Hepatocyte (in vitro differentiated cells): ENCODE measurements at regions not wholly inside any gene's neighbourhood (a gene's known extent, or its start where the extent isn't known, plus 50 kb on each side); places are given as distances from the start of the nearest gene placed in this dataset.
"Not testable (repeated sequence)": the region's sequence is repeated elsewhere in the genome, so short reads cannot be mapped to it uniquely, and the experiment has no call there.

Source experiments
- EZH2 ChIP-seq: fragments of 200-600 bp; sonication (generic); IDR thresholded peaks from 2 replicates; pipeline ENCODE4 v1.6.1; 2016; ENCODE audit warnings: antibody characterized with exemption, mild to moderate bottlenecking, borderline replicate concordance
- TF ChIP-seq, protein P1 (sequence below): fragments of 200-600 bp; sonication (generic); IDR thresholded peaks from 2 replicates; pipeline ENCODE4 v1.5.1; 2016; ENCODE audit warnings: antibody characterized with exemption, mild to moderate bottlenecking; ENCODE audit not compliant: poor library complexity

DNA sequence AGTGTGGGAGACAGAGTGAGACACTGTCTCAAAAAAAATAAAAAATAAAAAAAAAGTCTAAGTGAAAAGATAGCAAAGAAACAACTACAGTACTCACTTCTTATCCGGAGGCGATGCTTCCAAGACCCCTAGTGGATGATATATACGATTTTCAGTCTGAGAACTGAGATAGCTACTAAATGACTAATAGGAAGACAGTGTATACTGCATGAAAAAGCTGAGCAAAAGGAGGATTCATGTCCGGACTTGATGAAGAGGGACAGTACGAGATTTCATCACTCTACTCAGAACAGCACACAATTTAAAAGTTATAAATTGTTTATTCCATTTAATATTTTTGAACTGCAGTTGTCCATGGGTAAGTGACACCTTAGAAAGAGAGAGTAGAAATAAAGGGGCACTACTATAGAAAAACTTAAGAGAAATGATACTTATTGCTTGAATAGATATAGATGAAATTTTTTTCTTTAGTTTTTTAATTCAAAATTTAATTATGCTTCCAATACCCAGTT is 190.7 kb downstream of the POTEB3 start:
- TF ChIP-seq, protein P1, sequence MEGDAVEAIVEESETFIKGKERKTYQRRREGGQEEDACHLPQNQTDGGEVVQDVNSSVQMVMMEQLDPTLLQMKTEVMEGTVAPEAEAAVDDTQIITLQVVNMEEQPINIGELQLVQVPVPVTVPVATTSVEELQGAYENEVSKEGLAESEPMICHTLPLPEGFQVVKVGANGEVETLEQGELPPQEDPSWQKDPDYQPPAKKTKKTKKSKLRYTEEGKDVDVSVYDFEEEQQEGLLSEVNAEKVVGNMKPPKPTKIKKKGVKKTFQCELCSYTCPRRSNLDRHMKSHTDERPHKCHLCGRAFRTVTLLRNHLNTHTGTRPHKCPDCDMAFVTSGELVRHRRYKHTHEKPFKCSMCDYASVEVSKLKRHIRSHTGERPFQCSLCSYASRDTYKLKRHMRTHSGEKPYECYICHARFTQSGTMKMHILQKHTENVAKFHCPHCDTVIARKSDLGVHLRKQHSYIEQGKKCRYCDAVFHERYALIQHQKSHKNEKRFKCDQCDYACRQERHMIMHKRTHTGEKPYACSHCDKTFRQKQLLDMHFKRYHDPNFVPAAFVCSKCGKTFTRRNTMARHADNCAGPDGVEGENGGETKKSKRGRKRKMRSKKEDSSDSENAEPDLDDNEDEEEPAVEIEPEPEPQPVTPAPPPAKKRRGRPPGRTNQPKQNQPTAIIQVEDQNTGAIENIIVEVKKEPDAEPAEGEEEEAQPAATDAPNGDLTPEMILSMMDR, result not testable (repeated sequence)
- not testable (repeated sequence) for TF ChIP-seq EZH2
